Posterior vena cava (tissue), 2 donors: ENCODE measurements at regions not wholly inside any gene's neighbourhood (a gene's known extent, or its start where the extent isn't known, plus 50 kb on each side); places are given as distances from the start of the nearest gene placed in this dataset.
A peak's percentile ranks its signal among the peaks of the same experiment; 100 is the strongest.

Experiments used
- DNase-seq: peaks from one replicate; pipeline ENCODE4 v3.0.0-alpha.2; 2020; ENCODE audit warnings: low spot score
- intact Hi-C, 2 donors: fragments of 100-400 bp; cut with DNase I; formaldehyde crosslinking; loops; one replicate each; pipeline versions ENCODE4 v1.14.1 to v1.14.2; 2022 to 2023
- donor health status: DM: yes; HTN: yes; CAD: no.
- donor health status: DM: yes; HTN: yes; CAD: no.

DNA sequence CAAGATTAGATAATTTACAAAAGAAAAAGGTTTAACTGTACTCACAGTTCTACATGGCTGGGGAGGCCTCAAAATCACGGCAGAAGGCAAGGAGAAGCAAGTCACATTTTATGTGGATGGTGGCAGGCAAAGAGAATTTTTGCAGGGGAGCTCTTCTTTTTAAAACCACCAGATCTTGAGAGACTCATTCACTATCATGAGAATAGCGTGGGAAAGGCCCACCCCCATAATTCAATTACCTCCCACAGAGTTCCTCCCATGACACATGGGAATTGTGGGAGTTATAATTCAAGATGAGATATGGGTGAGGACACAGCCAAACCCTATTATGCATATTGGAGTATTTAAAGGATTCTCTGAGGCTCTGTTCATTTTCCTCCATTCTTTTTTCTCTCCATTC is 138.7 kb upstream of the CADM2 start:
- DNase-seq = no peak
- intact Hi-C loops = no loop called here

DNA sequence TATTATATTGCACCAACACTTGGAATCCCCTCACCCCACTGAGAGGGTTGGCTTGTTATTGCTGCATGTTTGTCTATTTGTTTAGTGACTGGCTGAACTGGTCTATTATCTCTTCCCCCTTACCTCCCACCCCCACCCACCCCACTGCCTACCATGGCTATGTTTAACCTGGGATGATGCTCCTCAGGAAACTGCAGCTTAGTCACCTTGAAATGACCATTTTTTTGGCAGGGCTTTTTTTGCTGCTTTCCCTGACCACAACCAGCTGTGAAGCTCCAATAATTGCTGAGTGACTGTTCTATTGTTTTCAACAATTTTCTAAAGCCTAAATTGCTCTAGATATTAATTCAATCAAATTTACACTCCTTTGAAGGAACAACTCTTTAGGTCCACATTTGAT is 137.9 kb upstream of the CADM2 start:
- intact Hi-C loops = no loop called here
- no peak for DNase-seq

DNA sequence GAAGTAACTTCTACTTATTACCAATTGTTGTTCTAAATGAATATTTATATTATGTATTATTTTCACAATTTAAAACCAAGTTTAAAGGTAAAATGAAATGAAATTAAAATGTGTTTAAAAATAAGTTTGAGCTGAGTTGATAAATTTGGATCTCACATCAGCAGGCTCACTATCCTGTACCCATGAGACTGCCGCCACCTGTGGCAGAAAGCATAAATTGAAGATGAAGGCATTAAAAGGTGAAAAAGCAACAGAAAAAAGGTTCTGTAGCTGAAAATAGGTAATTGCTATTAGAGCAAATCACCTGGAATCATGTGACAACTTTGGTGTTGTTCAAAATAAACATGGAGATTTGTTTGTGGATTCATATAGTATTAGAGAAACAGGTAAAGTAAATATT is 133.0 kb upstream of the CADM2 start:
- intact Hi-C loops = no loop called here
- DNase-seq = no peak

DNA sequence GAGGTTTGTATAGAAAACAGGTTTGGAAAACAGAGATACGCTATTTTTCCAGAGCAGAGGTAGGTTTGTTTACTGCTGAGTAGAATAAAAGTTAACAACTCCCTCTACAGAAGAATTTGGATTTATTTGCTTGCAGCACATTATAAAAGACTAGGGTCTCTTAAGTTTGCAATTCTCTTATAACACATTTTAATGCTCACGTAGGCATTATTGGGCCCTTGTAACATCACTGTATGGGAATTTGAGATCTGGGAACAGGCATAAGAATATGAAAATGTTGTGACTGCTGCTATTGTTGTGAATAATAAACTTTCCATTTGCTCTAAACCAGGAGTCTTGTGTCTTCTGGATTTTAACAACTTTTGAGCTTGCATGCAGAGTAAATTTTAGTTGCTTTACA is 128.3 kb upstream of the CADM2 start:
- DNase-seq = no peak
- intact Hi-C loops = no loop called here

DNA sequence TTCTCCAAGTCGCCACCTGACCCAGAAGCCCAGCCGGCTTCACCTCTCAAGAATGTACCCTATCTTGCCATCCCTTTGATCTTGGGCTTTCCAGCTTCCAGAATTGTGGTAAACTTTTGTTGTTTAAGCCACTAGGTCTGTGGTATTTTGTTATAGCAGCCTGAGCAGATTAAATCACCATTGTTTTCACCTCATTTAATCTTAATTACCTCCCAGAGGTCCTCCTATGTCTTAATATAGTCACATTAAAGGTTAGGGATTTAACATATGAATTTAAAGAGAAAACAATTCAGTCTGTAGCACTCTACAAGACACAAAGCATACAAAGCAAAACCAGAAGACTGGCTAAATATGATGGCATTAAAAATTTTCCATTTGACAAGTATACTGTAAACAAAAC is 123.4 kb upstream of the CADM2 start:
- DNase-seq = no peak
- intact Hi-C loops = no loop called here

DNA sequence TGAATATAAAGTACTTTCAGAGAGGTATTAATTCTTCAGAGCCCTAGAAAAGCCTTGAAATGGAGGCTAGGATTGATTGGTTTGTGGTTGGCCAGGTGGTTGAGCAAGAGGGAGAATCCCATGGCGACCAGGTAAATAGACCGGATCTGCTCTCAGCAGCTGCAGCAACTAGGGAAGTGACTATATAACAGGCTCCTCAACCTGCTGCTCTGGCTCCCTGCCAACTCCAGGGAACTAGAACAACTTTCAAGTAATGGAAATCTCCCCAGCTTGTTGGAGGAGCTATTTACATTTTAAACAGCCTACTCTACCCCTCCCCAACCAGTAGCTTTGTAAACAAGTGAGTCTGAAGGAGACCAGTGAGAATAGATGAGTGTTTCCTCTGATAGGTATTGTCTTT is 121.8 kb upstream of the CADM2 start:
- DNase-seq = no peak
- intact Hi-C loops = no loop called here

DNA sequence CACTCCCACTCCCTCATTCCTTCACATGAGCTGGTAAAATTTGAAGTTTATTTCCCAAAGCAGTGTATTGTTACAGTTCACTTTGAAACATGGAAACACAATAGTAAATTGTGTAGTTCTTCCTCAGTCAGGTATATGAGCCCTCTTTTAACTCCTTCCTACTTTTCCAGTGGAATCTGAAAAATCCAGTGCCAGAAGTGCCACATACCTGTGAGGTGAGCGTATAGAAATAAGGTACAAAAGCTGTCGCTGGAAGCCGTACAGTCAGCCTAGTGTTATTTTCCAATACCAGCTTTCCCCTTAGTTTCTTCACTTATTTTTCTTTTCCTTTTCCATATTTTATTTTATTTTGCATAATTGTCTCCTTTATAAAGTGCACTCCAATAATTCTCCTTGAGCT is 81.7 kb upstream of the CADM2 start:
- DNase-seq = no peak
- intact Hi-C loops = no loop called here

DNA sequence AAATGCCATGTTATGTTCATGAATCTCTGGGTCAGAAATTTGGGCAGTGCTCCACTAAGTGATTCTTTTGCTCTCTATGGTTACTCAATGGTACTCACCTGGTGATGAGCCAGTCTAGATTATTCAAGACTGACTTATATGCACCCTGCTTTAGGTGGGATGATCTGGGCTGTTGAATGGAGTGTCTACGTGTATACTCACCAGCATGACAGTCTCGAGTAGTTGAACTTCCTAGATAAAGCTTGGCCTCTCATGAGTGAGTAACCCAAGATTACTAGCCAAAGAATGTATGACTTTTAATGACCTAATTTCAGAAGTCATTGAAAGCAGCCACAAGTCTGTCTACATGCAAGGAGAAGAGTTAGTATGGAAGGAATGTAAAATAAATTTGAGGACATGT is 77.5 kb upstream of the CADM2 start:
- intact Hi-C loops = no loop called here
- no peak for DNase-seq

DNA sequence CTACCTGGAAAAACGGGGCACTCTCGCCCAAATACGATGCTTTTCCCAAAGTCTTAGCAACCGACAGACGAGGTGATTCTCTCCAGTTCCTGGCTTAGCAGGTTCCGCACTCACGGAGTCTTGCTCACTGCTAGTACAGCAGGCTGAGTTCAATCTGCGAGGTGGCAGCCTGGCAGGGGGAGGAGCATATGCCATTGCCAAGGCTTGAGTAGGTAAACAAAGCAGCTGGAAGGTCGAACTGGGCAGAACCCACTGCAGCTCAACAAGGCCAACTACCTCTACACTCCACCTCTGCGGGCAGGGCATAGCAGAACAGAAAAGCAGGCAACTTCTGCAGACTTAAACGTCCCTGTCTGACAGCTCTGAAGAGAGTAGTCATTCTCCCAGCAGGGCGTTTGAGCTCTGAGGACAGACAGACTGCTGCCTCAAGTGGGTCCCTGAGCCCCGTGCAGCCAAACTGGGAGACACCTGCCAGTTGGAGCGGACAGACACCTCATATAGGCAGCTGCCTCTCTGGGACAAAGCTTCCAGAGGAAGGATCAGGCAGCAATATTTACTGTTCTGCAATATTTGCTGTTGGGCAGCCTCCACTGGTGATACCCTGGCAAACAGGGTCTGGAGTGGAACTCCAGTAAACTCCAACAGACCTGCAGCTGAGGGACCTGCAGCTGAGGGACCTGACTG is 73.4 kb upstream of the CADM2 start:
- DNase-seq = no peak
- intact Hi-C loops = no loop called here

DNA sequence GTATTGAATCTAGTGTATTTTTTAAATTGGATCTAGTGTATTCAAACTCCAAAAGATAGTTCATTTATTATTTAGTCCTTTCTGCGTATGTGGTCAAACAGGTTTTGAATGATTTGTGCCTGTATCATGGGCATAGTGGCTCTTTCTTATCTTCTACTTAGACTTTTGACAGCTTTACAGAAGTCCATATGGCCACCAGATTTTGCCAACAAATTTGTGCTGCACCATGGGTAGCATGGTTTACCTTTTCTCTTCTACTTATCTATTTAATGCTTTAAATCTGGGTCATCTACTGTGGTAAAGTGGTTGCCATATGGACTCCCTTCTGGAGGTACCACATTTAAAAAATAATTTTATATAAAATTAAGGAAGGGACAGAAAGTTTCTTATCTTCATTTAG is 66.9 kb upstream of the CADM2 start:
- intact Hi-C loops = no loop called here
- DNase-seq = no peak

DNA sequence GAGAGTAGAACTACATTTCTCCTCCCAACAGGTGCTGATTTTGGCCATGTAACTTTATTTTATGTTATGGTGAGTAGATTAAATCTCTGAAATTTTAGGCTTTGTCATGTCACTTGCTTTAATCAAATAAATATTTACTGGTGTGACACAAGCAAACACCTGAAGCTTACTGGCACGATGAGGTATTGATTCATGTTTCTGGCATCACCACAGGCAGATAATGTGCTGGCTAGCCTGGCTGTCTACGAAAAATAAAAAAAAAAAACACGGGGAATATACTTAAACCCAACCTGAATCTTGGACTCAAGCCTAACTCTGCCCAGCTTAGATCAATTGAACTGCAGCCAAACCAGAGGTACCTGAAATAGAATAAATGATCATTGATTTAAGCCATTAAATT is 65.6 kb upstream of the CADM2 start:
- intact Hi-C loops = no loop called here
- DNase-seq = no peak

DNA sequence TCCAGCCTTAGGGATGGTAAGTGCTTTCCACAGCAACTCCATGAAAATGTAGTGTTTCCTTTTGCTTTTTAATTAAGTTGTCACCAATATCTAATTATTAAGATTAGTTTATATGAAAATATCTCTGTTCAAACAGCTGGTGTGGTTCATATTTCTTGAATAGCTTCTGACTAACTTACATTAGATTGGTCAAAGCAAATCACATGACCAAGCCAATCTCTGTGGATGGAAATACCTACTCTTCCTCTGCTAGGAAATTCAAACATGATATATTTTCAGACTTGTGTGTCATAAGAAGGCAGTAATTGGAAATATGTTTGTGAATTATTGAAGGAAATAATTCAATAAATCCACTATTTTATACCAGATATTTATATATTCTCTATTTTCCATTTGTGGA is 54.6 kb upstream of the CADM2 start:
- DNase-seq = no peak
- intact Hi-C loops = no loop called here

DNA sequence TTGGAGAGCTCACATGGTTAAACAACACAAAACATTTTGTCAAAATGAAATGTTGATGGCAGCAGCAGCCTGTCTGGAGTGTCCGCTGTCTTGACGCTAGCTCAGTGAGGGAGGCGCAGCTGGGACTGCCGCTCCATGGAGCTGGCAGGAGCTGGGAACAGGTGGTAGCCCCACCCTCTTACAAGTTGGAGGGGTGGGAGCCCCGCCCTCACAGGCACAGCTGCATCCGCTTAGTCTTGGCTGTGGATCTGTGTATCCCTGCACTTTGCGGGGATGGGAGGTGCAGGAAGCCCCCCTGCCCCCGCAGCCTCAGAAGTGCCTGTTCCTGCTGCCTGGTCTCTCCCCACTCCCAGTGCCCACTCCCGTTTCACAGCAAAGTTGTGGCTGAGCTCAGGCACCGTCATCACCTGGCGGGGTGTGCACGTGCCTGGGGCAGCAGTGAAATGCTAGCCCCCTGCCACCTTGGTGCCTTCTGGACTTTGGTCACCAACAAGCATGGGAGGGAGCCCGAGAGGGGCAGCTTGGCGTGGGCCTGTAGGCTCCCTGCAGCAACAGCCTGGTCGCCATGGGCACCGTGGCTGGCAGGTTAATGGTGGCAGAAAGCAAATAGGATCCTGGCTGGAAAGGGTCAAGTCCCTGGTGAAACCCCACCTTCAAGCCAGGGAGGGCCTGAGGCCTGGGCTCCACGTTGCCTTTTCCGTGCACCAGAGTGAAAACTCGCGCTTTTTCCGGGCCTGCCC is 53.8 kb upstream of the CADM2 start:
- intact Hi-C loops = no loop called here
- peak; percentile 58 for DNase-seq

DNA sequence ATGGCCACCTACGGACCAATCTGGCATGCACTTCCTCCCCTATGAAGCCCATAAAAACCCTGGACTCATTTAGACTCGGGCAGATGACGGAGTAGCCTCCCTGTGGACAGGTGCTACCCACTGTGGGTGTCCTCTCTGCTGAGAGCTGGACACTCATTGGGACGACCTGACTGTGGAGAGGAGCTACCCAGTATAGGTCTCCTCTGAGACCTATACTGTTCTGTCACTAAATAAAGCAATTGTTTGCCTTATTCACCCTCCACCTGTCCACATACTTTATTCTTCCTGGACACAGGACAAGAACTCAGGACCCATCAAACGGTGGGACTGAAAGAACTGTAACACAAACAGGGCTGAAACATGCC is 53.3 kb upstream of the CADM2 start:
- intact Hi-C loops = no loop called here
- DNase-seq = no peak

DNA sequence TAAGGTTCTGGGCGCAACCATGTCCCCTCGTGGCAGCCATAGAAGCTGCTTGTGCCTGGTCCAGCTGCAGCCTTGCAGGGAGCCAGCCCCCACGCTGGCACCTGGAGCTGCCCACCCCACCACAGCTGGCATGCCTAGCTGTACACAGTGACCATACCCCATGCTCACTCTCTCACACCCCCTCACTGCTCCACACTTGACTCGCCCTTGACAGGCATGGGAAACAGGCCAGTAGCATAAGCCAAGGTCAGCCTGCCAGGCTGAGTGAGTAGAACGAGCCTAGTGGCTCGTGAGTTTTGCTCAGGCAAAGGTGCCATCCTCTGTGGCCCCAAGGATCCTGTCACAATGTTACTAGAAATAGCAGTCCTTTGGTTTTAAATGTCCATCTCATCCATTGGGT is 52.7 kb upstream of the CADM2 start:
- DNase-seq = peak; percentile 44
- intact Hi-C loops = no loop called here
